Posterior vena cava (tissue), 2 donors: ENCODE measurements at regions not wholly inside any gene's neighbourhood (a gene's known extent, or its start where the extent isn't known, plus 50 kb on each side); places are given as distances from the start of the nearest gene placed in this dataset.

ENCODE experiments used
- DNase-seq: peaks from one replicate; pipeline ENCODE4 v3.0.0-alpha.2; 2020; ENCODE audit warnings: low spot score
- intact Hi-C, 2 donors: fragments of 100-400 bp; cut with DNase I; formaldehyde crosslinking; loops; one replicate each; pipeline versions ENCODE4 v1.14.1 to v1.14.2; 2022 to 2023
- donor health status: DM: yes; HTN: yes; CAD: no.
- donor health status: DM: yes; HTN: yes; CAD: no.

- DNase-seq, result no peak
These were observed 485.4 kb downstream of the IRX1 start for GRCh38 chr5:4081059-4081458.

GRCh38 chr5:4081466-4081865, 485.8 kb downstream of the IRX1 start:
- no peak for DNase-seq
- intact Hi-C loops, result no loop called here

More at GRCh38 chr5:4081059-4081458, 485.4 kb downstream of the IRX1 start:
- intact Hi-C loops, result no loop called here

GRCh38 chr5:4082966-4083564, 487.4 kb downstream of the IRX1 start:
- intact Hi-C loops, result no loop called here
- DNase-seq, result no peak

- intact Hi-C loops, result no loop called here
- no peak for DNase-seq
These were observed 488.1 kb downstream of the IRX1 start for GRCh38 chr5:4083591-4084337.

- no peak for DNase-seq
- intact Hi-C loops, result no loop called here
These were observed 490.4 kb downstream of the IRX1 start for GRCh38 chr5:4086081-4086480.

- no peak for DNase-seq
- intact Hi-C loops, result no loop called here
These were observed 491.5 kb downstream of the IRX1 start for GRCh38 chr5:4087110-4087509.

- no peak for DNase-seq
- intact Hi-C loops, result no loop called here
These were observed 493.5 kb downstream of the IRX1 start for GRCh38 chr5:4089087-4089486.

- DNase-seq, result no peak
- intact Hi-C loops, result no loop called here
These were observed 497.6 kb downstream of the IRX1 start for GRCh38 chr5:4093236-4093635.

GRCh38 chr5:4093970-4094369, 498.3 kb downstream of the IRX1 start:
- no peak for DNase-seq
- intact Hi-C loops, result no loop called here

- no peak for DNase-seq
- intact Hi-C loops, result loop anchor here in 1 of 2 donors (5.0 kb wide), 1 partner anchor 551 kb away; no protein-coding TSS in a partner anchor
These were observed 500.4 kb downstream of the IRX1 start for GRCh38 chr5:4095918-4096630.

- no peak for DNase-seq
- intact Hi-C loops, result loop anchor here in 1 of 2 donors (5.0 kb wide), 1 partner anchor 550 kb away; no protein-coding TSS in a partner anchor
These were observed 501.6 kb downstream of the IRX1 start for GRCh38 chr5:4097199-4097598.

- DNase-seq, result no peak
- intact Hi-C loops, result loop anchor here in 1 of 2 donors (5.0 kb wide), 1 partner anchor 549 kb away; no protein-coding TSS in a partner anchor
These were observed 502.6 kb downstream of the IRX1 start for GRCh38 chr5:4098226-4098625.

- DNase-seq, result no peak
- intact Hi-C loops, result loop anchor here in 1 of 2 donors (5.0 kb wide), 1 partner anchor 548 kb away; no protein-coding TSS in a partner anchor
These were observed 503.8 kb downstream of the IRX1 start for GRCh38 chr5:4099386-4099785.

- intact Hi-C loops, result no loop called here
- no peak for DNase-seq
These were observed 505.1 kb downstream of the IRX1 start for GRCh38 chr5:4100739-4101138.

- intact Hi-C loops, result no loop called here
- DNase-seq, result no peak
These were observed 505.6 kb downstream of the IRX1 start for GRCh38 chr5:4101189-4101588.

GRCh38 chr5:4104831-4105597, 509.4 kb downstream of the IRX1 start:
- DNase-seq, result no peak
- intact Hi-C loops, result no loop called here

- DNase-seq, result no peak
These were observed 513.1 kb downstream of the IRX1 start for GRCh38 chr5:4108690-4109089.

GRCh38 chr5:4113426-4113825, 517.8 kb downstream of the IRX1 start:
- DNase-seq, result no peak
- intact Hi-C loops, result no loop called here

More at GRCh38 chr5:4108690-4109089, 513.1 kb downstream of the IRX1 start:
- intact Hi-C loops, result no loop called here

- DNase-seq, result no peak
- intact Hi-C loops, result no loop called here
These were observed 518.3 kb downstream of the IRX1 start for GRCh38 chr5:4113905-4114304.
